Fibroblast of gingiva (primary cell): ENCODE measurements at regions not wholly inside any gene's neighbourhood (a gene's known extent, or its start where the extent isn't known, plus 50 kb on each side); places are given as distances from the start of the nearest gene placed in this dataset.
"Not testable (repeated sequence)": the region's sequence is repeated elsewhere in the genome, so short reads cannot be mapped to it uniquely, and the experiment has no call there.

Experiments
- DNase-seq: peaks from one replicate; pipeline ENCODE4 v3.0.0-alpha.2; 2011; ENCODE audit warnings: low read depth

- no peak for DNase-seq
Observed at GRCh38 chr12:13924286-13924685, 57.1 kb downstream of the GRIN2B start.

GRCh38 chr12:13918897-13919296 is 62.5 kb downstream of the GRIN2B start:
- DNase-seq = no peak

- DNase-seq = no peak
Observed at GRCh38 chr12:13915096-13915495, 66.3 kb downstream of the GRIN2B start.

GRCh38 chr12:13913371-13913770 is 68.0 kb downstream of the GRIN2B start:
- no peak for DNase-seq

- no peak for DNase-seq
Observed at GRCh38 chr12:13911756-13912554, 69.4 kb downstream of the GRIN2B start.

GRCh38 chr12:13905794-13906193 is 75.6 kb downstream of the GRIN2B start:
- no peak for DNase-seq

- no peak for DNase-seq
Observed at GRCh38 chr12:13900718-13901117, 80.7 kb downstream of the GRIN2B start.

- DNase-seq = not testable (repeated sequence)
Observed at GRCh38 chr12:13898387-13898786, 83.0 kb downstream of the GRIN2B start.

- no peak for DNase-seq
Observed at GRCh38 chr12:13897811-13898210, 83.6 kb downstream of the GRIN2B start.

- DNase-seq = no peak
Observed at GRCh38 chr12:13896063-13896626, 85.3 kb downstream of the GRIN2B start.

- no peak for DNase-seq
Observed at GRCh38 chr12:13891902-13892301, 89.5 kb downstream of the GRIN2B start.

GRCh38 chr12:13890943-13891342 is 90.5 kb downstream of the GRIN2B start:
- no peak for DNase-seq

- no peak for DNase-seq
Observed at GRCh38 chr12:13887779-13888388, 93.5 kb downstream of the GRIN2B start.

GRCh38 chr12:13882176-13882575 is 99.2 kb downstream of the GRIN2B start:
- no peak for DNase-seq

GRCh38 chr12:13880613-13881012 is 100.8 kb downstream of the GRIN2B start:
- no peak for DNase-seq

GRCh38 chr12:13875744-13876143 is 105.7 kb downstream of the GRIN2B start:
- no peak for DNase-seq

GRCh38 chr12:13870255-13870654 is 111.1 kb downstream of the GRIN2B start:
- no peak for DNase-seq

- DNase-seq = peak; percentile 25
Observed at GRCh38 chr12:13864081-13864673, 117.2 kb downstream of the GRIN2B start.

- no peak for DNase-seq
Observed at GRCh38 chr12:13857750-13858149, 123.7 kb downstream of the GRIN2B start.

- no peak for DNase-seq
Observed at GRCh38 chr12:13853471-13853870, 127.9 kb downstream of the GRIN2B start.

- no peak for DNase-seq
Observed at GRCh38 chr12:13851828-13852227, 129.6 kb downstream of the GRIN2B start.

GRCh38 chr12:13849456-13849855 is 131.9 kb downstream of the GRIN2B start:
- DNase-seq = no peak

- DNase-seq = no peak
Observed at GRCh38 chr12:13843841-13844240, 137.6 kb downstream of the GRIN2B start.
